GM18520 (cell line): ENCODE measurements at regions not wholly inside any gene's neighbourhood (a gene's known extent, or its start where the extent isn't known, plus 50 kb on each side); places are given as distances from the start of the nearest gene placed in this dataset.

Experiments
- ATAC-seq: cut with Tn5 transposase; IDR thresholded peaks from one replicate; pipeline ENCODE4 v1.9.1; 2021; ENCODE audit not compliant: unreplicated experiment

DNA sequence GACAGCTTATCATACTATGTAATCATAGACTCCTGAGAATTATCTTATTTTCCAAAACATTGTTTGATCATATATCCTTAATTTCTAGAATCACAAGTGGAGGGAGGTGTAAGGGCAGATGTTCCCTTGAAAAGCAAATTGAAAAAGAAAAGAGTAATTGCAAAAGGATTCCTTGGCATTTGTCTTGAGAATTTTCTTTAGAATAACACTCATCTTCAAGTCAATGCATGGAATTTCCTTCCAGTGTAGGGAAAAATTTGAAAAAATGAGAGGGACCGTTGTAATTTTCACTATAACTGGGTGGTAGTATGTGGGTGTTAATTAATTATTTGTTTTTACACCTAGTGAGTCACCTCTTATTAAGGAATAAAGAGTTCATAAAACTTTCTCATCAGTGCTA, 724.6 kb upstream of the ADAMTS5 start:
- ATAC-seq, result no peak

DNA sequence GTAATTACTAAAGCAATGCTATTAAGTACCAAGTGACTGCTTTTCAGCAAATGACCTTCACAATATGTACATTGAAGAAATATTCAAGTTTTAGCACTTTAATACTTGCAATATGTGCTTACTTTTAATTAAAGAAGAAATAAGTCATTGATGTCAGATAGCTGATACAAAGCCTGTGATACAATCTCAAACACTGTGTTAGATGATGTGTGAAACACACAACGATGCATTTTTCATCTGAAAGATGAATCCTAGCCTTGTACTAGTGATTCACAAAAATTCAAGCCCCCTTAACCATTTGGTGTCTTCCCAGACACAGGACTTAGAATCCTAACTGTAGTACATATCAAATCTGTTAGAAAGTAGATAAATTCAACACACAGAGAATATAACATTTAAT, 724.1 kb upstream of the ADAMTS5 start:
- no peak for ATAC-seq

DNA sequence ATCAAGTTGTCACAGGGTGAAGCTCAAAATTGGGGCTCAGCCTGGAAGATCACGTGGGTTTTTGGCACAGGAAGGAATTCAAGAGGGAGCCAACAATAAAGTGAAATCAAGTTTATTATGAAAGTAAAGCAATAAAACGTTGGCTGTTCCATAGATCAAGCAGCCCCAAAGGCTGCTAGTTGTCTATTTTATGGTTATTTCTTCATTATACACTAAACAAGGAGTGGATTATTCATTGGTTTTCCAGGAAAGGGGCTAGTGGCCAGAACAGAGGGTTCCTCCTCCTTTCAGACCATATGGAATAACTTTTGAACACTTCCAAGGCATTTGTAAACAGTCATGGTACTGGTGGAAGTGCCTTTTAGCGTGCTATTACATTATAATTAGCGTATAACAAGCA, 723.5 kb upstream of the ADAMTS5 start:
- ATAC-seq, result no peak

DNA sequence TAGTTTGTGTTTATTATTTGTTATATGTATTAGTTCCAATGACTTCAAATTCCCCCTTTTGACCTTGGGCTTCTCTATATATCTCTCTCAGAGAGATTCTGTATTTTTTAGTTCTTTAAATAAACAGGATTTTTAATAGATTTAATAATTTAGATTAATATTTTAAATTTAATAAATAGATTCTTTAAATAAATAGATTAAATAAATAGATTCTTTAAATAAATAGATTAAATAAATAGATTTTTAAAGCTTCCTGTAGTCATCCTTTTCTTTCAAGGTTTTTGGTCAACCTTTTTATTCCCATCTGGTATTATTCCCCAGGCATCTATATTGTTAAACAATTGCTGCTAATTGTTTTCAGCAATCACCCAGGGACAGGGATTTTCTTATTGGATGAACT, 721.9 kb upstream of the ADAMTS5 start:
- no peak for ATAC-seq

DNA sequence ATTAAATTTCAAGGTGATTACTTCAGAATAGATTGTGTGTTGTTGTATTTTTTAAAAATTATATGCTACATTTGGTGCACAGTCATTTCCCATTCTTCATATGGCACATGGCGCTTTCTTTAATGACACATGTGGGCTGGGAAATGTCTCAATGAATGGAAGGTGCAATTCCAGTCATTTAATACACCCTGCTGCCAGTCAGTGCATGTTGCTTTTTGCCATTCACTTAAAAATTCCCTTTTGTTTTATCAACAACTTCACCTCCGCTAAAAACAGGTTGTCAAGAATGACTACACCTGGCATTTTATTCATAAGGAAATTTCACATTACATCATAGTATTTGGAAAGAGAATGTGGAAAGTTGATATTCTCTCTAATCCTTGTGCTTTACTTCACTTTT, 716.4 kb upstream of the ADAMTS5 start:
- ATAC-seq, result no peak

DNA sequence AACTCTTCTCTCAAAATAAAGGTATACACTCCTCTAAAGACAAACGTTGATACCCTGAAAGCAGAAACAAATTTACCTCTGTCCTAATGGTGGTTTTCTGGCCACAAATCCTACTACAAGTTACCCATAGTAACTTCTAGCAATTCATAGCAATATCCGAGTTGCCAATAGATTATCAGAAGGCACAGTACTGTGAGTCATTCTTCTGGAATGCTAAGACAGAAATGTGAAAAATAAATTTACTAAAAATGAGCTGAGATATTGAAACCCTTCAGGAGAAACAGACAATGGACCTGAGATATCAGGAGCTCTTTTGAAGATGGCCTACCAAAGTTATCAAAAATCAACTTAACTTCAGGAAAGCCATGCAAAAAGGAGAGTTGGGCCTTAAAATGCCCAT, 715.0 kb upstream of the ADAMTS5 start:
- ATAC-seq, result no peak

DNA sequence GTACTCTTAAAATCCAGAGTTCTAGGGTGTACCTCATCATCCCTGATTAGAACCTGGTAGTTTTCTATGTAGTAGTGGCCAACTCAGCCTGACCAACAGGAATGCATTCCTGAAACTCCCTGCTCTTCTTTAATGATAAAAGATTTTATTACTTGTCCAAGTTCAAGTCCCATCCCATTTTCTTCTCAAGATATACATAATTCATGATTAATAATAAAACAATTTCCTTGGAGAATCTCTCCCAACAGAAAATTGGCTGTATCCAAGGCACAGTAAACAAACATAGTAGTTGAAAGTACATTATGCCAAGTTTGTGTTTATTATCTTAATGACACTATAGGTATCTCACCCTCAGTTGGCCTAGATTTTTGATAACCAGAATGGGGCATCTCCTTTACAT, 714.1 kb upstream of the ADAMTS5 start:
- ATAC-seq, result no peak

DNA sequence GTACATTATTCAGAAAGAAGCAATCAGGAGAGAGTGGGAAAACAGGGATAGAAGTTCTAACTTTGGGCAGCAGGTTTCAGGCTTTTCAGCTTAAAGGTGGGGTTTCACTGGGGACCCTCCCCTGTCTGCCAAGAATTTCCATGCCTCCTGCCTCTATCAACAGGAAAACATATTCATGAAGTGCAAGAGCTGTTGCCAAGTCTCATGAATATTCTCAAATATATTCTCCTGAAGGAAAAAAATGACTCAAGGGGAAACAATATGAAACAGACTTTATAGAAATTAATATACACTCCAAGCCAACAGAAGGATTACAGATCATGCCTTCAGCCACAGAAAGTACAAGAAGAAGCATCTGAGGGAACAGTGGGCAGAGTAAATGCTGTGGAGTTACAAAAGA, 713.3 kb upstream of the ADAMTS5 start:
- ATAC-seq, result no peak

DNA sequence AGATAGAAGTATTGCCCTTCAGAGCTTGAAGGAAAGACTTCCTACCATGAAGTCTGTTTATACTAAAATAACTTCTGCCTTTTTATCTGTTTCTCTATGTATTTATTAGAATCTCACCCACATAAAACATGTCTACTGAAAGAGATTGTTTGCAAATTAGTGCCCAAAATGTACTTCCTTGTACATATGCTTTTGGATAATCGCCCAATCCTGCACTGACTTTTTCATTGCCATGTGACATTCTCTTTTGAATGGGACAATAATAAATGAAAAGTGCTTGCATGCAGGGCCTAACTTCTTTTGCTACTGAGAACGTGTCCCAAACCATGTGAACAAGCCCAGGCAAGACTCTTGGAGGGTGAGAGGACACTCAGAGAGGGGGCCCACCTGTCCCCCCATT, 711.6 kb upstream of the ADAMTS5 start:
- no peak for ATAC-seq

DNA sequence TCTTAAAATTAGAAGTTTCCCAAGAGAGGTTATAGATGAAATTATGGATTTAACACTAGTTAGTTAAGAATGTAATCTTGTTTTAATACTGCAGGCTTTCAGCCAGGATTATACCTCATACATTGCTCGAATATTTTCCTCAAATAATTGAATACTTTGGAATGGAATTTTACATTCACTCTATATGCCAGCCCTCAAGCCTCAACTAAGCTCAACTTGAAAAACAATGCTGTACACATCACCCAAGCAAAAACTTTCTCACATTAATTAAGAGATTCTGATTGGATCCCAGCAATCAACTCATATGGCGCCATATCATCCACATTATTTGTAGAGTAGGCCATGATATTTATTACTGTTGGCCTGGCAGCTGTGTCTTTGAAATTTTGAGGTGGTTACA, 710.7 kb upstream of the ADAMTS5 start:
- no peak for ATAC-seq

DNA sequence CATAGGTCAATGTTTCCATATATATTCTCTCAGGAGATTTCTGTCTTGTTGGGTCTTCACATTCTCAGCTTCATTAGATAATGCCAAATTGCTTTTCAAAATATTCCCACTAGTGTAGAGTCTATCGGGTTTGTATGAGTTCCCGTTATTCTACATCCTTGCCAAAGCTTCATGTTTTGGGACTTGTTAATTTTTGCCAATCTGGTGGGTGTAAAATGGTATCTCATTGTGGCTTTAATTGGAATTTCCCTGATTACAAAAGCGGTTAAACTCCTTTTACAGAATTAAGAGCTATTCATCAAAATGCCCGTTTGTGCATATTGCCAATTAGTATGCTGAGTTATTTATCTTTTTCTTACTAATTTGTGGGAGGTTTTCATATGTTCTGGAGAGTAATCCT, 708.4 kb upstream of the ADAMTS5 start:
- ATAC-seq, result no peak

DNA sequence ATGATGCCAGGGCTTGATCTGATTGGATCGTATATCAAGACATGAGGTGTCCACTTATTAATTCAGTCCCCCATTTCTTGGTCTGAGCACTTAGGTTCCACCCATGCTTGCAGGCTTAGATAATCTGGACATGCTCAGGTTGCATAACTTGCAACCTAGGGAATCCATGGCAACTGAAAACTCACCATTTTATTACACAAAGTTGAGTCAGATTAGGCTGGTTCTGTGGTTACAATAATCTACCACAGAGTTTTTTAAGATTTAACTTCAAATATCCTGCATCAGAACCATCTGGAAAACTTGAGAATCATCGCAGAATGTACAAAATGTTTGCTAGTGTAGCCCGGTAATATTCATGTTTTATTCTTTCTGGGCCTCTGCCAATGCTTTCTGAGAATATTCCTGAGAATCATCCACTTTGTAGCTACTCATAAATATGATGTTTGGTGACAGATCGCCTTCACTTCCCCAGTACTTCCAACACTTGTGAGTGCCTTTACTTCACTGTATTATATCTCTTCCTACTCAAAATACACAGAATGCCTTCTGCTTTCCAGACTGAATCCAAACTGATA, 707.2 kb upstream of the ADAMTS5 start:
- no peak for ATAC-seq

DNA sequence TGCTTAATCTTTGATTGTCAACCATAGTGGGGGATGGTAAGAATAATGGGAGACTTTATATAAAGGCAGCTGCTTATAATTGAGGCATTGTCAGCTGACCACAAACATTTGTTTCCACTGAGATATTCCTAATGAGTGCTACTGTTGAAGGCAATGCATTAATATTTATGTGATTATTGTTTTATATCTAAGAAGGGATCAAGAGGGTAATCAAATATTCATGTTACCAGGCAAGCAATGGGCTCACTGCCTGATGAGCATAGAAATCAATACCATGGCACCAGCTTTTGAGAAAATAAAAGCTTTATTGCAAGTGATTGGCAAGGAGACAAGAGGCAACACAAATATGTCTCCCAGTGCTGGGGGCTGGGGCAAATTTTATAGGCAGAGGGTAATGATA, 706.7 kb upstream of the ADAMTS5 start:
- ATAC-seq, result no peak

DNA sequence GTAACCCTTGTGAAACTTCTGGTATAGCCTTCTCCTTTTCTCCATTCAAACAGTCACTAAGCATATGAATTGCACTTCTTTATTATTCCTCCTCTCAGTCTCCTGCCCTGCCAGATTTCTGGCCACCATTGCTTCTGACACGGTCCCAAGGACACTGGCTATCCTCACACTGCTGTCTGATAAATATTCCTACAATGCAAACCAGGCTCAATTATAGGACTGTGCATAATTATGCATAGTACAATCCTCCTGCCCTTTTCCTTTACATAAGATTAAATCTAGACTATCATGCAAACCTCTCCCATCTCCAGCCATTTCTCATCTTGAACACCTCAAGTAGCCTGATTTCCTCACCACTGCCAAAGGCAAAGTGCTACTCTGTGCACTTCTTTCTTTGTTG, 704.3 kb upstream of the ADAMTS5 start:
- no peak for ATAC-seq

DNA sequence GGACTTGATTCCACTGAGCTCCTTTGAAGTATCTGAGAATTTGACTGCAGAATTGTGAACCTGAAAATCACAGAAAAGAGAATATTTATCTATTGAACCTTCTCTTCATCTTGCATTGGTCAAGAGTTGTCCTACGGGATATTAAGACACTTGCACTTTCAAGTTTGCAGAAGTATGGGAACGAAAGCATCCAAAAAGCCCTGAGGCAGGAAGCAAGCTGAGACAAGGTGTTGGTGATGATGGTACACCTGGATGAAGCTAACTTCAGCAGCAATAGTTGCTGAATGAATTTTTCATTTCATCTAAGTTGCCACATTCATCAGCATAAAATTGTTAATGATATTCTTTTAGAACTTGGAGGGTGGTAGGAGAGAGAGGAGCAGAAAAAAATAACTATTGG, 686.6 kb upstream of the ADAMTS5 start:
- no peak for ATAC-seq

DNA sequence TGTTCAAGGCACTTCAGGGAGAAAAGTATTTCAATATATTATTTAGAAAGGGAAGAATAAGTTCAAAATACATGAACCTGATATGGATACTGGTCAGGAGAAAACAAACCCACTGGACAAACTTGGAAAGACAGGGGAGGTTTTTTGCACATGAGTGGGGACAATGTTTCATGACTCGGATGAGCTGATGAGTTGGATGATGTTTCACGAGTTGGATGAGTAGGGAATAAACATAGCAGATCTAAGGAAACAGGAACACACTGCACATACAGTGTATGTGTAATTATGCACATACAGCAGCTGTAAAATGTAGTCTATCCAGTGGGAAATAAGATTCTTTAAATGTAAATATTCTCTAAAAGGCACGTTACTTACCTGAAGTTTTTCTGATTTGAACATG, 682.9 kb upstream of the ADAMTS5 start:
- no peak for ATAC-seq

DNA sequence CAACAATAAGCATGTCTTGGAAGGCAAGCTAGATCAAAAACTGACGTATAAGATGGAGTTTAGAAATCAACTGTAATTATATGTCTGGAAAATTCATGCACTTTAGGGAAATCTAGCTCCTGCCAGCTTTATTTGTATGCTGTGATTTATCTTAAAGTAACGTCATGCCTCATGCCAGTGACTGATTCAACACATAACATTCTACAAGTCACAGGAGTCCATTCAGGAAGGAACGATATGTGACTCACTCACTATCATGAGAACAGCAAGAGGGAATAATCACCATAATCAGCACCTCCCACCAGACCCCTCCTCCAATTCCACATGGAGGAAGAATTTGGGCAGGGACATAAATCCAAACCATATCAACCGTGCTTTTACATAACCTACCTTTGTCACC, 682.4 kb upstream of the ADAMTS5 start:
- ATAC-seq, result no peak

DNA sequence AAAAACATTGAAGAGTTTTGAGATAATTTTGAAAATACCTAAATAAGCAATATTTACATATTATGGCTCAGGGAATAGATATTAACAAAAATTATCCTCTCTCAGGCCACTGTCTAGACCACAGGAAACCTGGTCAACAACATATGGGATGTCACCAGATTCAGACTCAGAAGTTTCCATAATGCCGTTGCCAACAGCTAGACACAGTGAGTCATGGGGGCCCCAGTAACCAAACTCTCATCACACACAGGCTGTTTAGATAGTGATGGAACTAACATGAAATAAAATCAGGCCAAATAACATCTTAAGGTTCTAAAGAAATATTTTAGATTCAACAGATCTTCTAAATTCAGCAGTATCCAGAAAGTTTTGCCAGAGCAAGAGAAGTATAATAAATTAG, 681.7 kb upstream of the ADAMTS5 start:
- ATAC-seq, result no peak

DNA sequence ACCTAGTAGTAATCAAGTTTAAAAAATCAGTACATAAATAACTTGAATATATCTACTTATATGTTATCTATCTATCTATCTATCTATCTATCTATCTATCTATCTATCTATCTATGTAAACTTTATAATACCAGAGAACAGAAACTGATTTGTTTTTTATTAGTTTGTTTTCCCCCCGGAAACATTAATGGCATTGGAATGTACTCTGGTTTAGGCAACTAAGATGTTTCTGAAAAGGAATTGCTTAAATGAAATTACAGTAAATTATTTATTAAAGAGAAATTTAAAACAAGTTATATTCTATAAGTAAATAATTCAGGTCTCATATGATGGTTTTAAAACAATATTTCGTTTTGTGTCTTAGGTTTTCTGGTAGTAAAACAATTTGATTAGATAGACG, 681.0 kb upstream of the ADAMTS5 start:
- no peak for ATAC-seq

DNA sequence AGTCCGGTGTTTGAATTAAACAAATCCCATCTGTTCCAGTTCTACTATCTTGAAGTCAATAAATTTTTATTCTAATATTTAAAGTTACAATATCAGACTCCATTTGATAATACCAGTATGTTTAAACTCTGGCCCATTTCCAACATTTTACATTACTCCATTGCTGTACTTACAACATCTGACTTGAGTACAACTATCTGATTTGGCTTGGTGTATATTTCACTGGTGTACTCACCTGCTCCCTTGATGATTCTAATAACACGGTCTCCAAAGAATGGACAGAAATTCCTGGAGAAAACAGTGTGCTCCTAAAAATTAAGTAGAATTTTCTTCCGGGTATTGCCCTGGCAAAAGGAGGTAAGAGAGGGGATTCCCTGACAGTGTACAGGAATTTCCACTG, 680.5 kb upstream of the ADAMTS5 start:
- ATAC-seq, result no peak

DNA sequence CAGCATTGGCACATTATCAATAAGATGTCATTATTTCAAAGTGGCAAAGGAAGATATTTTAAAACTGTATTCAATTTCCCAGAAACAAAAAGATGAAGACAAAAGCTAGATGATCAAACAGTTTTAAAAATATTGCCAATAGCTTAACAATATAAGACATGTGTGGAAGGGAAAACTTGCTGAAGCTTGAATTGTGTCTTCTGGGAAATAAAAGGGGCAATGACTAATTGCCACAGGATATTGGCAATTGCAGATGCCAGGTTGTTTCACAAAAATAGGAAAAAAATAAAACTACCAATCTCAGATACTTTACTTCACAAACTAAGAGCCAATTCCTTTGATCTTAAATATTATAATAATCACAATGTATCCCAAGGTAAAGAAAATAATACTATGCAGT, 679.8 kb upstream of the ADAMTS5 start:
- ATAC-seq, result no peak

DNA sequence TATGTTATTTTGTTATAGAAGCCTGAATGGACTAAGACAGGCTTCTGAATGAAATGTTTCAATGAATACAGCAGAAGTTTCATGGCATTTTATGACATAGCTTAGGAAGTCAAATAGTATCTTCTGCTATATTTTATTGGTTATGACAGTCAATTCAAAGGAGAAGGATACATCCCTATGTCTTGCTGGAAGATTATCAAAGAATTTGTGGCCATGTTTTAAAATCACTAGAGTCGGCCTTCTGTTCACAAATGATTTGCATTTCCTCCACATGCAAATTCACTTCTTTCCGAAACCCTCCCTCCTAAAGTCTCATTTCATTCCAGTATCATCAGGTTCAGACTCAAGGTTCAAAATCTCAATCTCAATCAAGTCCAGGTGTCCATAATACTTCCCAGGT, 679.2 kb upstream of the ADAMTS5 start:
- no peak for ATAC-seq

DNA sequence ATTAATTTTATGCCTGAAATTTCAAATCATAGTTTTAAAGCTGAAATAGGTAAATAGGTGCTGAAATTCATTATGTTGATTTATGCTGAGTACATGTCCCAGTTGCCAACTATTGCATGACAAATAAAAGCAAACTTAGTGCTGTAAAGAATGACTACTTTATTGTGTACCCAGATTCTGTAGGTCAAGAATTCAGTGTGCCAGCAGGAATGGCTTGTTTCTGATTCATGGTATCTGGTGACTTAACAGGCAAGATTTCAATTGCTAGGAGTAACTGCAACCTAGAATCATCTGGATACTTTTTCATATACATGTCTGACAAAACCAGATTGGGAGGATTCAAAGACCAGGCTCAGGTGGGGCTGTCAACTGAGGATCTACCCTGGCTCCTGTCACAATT, 678.4 kb upstream of the ADAMTS5 start:
- no peak for ATAC-seq

DNA sequence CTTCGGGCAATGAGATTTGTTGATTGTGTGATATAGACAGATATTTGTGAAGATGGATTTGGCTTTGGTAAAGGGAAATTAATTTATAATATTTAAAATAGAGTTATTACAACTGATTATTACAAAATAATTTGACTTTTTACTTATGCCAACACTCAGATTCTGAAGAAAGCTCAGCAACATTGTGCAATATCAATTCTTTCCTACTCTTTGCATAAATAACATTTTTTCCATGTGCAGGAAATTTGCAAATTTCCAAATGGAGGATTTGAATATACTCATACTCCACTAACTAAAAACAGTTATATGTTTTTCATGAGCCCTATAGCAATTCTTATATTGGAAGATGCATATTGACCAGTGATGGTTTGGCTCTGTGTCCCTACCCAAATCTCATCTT, 676.4 kb upstream of the ADAMTS5 start:
- no peak for ATAC-seq
